K562 (cell line): ENCODE measurements at regions not wholly inside any gene's neighbourhood (a gene's known extent, or its start where the extent isn't known, plus 50 kb on each side); places are given as distances from the start of the nearest gene placed in this dataset.

Source experiments
- ATAC-seq: fragments of 200-7000 bp; cut with Tn5 transposase; 3 replicates; pipeline ENCODE4 v1.9.1; 2020; ENCODE audit warnings: moderate library complexity
- BruUV-seq: library from RNA; stranded (reverse); fragments of 400-500 nt; replicated peaks from 2 replicates; lab custom pipeline; 2021; lab: Mats Ljungman, UMichigan
- CTCF ChIA-PET: fragments of 300-600 bp; formaldehyde crosslinking; extraction: SDS; loops from one replicate; lab custom pipeline; 2021; ENCODE audit warnings: low intra/inter-chr PET ratio; lab: Yijun Ruan, JAX
- POLR2A ChIA-PET: fragments of 300-600, 350-650 bp; sonication (Branson Sonifier 250); formaldehyde crosslinking; extraction: SDS; loops from one replicate; lab custom pipeline; 2021; ENCODE audit warnings: antibody characterized with exemption, inconsistent platforms; lab: Yijun Ruan, JAX
- DNase-seq, 4 experiments: peaks; one replicate each; pipeline versions ENCODE4 v3.0.0 to v3.0.0-alpha.2; 2011 to 2018; ENCODE audit warnings: low spot score in 3 of 4, mixed read lengths in 3 of 4; ENCODE audit errors: extremely low read depth in 1 of 4
- FAIRE-seq: peaks from 2 replicates; lab custom pipeline; 2011; peaks lifted over from hg19 to GRCh38; lab: Jason Lieb, UNC
- H2AFZ ChIP-seq: 2 replicates; pipeline ENCODE4 v1.6.0; 2011; ENCODE audit warnings: low read depth, low read length, control low read depth, inconsistent platforms
- H3K27ac ChIP-seq: fragments of 200-600 bp; 3 replicates; pipeline ENCODE4 v1.8.0; 2011; ENCODE audit warnings: low read depth, mild to moderate bottlenecking, control low read depth, inconsistent platforms, low read length, moderate library complexity, mixed read lengths; ENCODE audit errors: extremely low read depth
- H3K27me3 ChIP-seq, 2 experiments: fragments of 300-600 bp in 1 of 2; 2 replicates in 1 of 2; 3 replicates in 1 of 2; pipeline versions ENCODE4 v1.6.0 to v1.8.0; 2011; ENCODE audit warnings: inconsistent platforms in 2 of 2, low read length in 2 of 2, mild to moderate bottlenecking in 1 of 2, mixed read lengths in 1 of 2, moderate library complexity in 1 of 2; ENCODE audit not compliant: control insufficient read depth in 2 of 2, insufficient read depth in 2 of 2
- H3K36me3 ChIP-seq: fragments of 300-600 bp; 3 replicates; pipeline ENCODE4 v1.8.0; 2011; ENCODE audit warnings: mild to moderate bottlenecking, low read length, inconsistent platforms; ENCODE audit not compliant: control insufficient read depth, insufficient read depth
- H3K4me1 ChIP-seq, 2 experiments: fragments of 200-600 bp in 1 of 2; replicated peaks in 1 of 2; 2 replicates in 1 of 2; 3 replicates in 1 of 2; pipeline versions ENCODE4 v1.5.1 to v1.8.0; 2011; ENCODE audit warnings: inconsistent platforms in 2 of 2, low read length in 2 of 2, mild to moderate bottlenecking in 1 of 2, mixed read lengths in 1 of 2, moderate library complexity in 1 of 2; ENCODE audit not compliant: control insufficient read depth in 2 of 2, insufficient read depth in 2 of 2
- H3K4me2 ChIP-seq: 2 replicates; pipeline ENCODE4 v1.6.1; 2011; ENCODE audit warnings: low read length, control low read depth, inconsistent platforms, mixed read lengths; ENCODE audit not compliant: insufficient read depth
- H3K4me3 ChIP-seq: fragments of 200-600 bp; sonication (generic), shearing (Covaris generic); 2 replicates; pipeline ENCODE4 v1.5.1; 2016; ENCODE audit warnings: control low read depth, inconsistent platforms
- H3K79me2 ChIP-seq: fragments of 200-600 bp; 3 replicates; pipeline ENCODE4 v1.8.0; 2011; ENCODE audit warnings: low read length, inconsistent platforms; ENCODE audit not compliant: control insufficient read depth, insufficient read depth
- H3K9ac ChIP-seq, 2 experiments: 2 replicates each; pipeline versions ENCODE4 v1.6.0 to v1.6.1; 2011; ENCODE audit warnings: low read depth in 2 of 2, low read length in 2 of 2, control low read depth in 1 of 2, inconsistent platforms in 1 of 2, mild to moderate bottlenecking in 1 of 2, mixed read lengths in 1 of 2; ENCODE audit not compliant: insufficient read depth in 1 of 2
- H3K9me1 ChIP-seq: one replicate; pipeline ENCODE4 v1.6.0; 2011; ENCODE audit warnings: inconsistent platforms, mild to moderate bottlenecking, low read length, moderate library complexity; ENCODE audit not compliant: control insufficient read depth, insufficient read depth
- H3K9me3 ChIP-seq: replicated peaks from 2 replicates; pipeline ENCODE4 v1.5.1; 2011; ENCODE audit warnings: low read depth, low read length, inconsistent platforms; ENCODE audit not compliant: control insufficient read depth, insufficient read depth
- H4K20me1 ChIP-seq: replicated peaks from 2 replicates; pipeline ENCODE4 v1.6.1; 2011; ENCODE audit warnings: low read length, inconsistent platforms, mixed read lengths; ENCODE audit not compliant: control insufficient read depth, insufficient read depth
- BCOR ChIP-seq: fragments of 450-650 bp; IDR thresholded peaks from 2 replicates; pipeline ENCODE4 v1.6.1; 2016
- BHLHE40 ChIP-seq: IDR thresholded peaks from 2 replicates; pipeline ENCODE4 v1.6.1; 2011; ENCODE audit warnings: low read length, improper control_type of control experiment
- ESRRB ChIP-seq: fragments of 250-450 bp; sonication (Bioruptor Pico); IDR thresholded peaks from 2 replicates; pipeline ENCODE4 v1.5.0; 2020; ENCODE audit warnings: mild to moderate bottlenecking, moderate library complexity, borderline replicate concordance
- GTF2E2 ChIP-seq: fragments of 200-800 bp; sonication (Bioruptor generic); IDR thresholded peaks from 2 replicates; pipeline ENCODE4 v1.6.1; 2016; ENCODE audit warnings: missing genetic modification characterization, missing compliant biosample characterization
- KDM2B ChIP-seq: fragments of 250-450 bp; sonication (Bioruptor Pico); IDR thresholded peaks from 2 replicates; pipeline ENCODE4 v1.8.0; 2021; ENCODE audit warnings: mild to moderate bottlenecking, moderate library complexity
- KHSRP ChIP-seq: fragments of 450-650 bp; IDR thresholded peaks from 2 replicates; pipeline ENCODE4 v1.6.1; 2017
- KLF13 ChIP-seq: fragments of 450-650 bp; IDR thresholded peaks from 2 replicates; pipeline ENCODE4 v1.6.1; 2016; ENCODE audit warnings: missing genetic modification characterization, low read depth, mild to moderate bottlenecking, missing compliant biosample characterization, moderate library complexity, borderline replicate concordance
- MIER1 ChIP-seq: fragments of 450-650 bp; IDR thresholded peaks from 2 replicates; pipeline ENCODE4 v1.6.1; 2016; ENCODE audit warnings: antibody characterized with exemption, mild to moderate bottlenecking, low read depth
- MTA2 ChIP-seq: fragments of 450-650 bp; IDR thresholded peaks from 2 replicates; pipeline ENCODE4 v1.6.1; 2016; ENCODE audit warnings: low read depth
- NEUROD1 ChIP-seq: fragments of 150-350 bp; IDR thresholded peaks from 2 replicates; pipeline ENCODE4 v1.6.1; 2014; ENCODE audit warnings: borderline replicate concordance, low read length, low read depth; ENCODE audit not compliant: partially characterized antibody
- NR2C2 ChIP-seq, 2 experiments: fragments of 200-800 bp in 1 of 2; sonication (Bioruptor generic) in 1 of 2; sonication (generic) in 1 of 2; formaldehyde crosslinking in 1 of 2; IDR thresholded peaks; 2 replicates each; pipeline versions ENCODE4 v1.6.1 to v1.8.0; 2016 to 2022; ENCODE audit warnings: mild to moderate bottlenecking in 1 of 2, missing compliant biosample characterization in 1 of 2, missing genetic modification characterization in 1 of 2, missing genetic modification reagents in 1 of 2
- PTRF ChIP-seq: fragments of 450-650 bp; IDR thresholded peaks from 2 replicates; pipeline ENCODE4 v1.6.1; 2016; ENCODE audit warnings: mild to moderate bottlenecking, missing genetic modification characterization, missing compliant biosample characterization
- RBM15 ChIP-seq: fragments of 200-400 bp; formaldehyde crosslinking; IDR thresholded peaks from 2 replicates; pipeline ENCODE4 v1.6.1; 2018; ENCODE audit warnings: mild to moderate bottlenecking, low read length, moderate library complexity; ENCODE audit not compliant: insufficient read depth
- TARDBP ChIP-seq: fragments of 450-650 bp; IDR thresholded peaks from 2 replicates; pipeline ENCODE4 v1.6.1; 2016
- TEAD4 ChIP-seq, 2 experiments: sonication (generic) in 1 of 2; formaldehyde crosslinking in 1 of 2; IDR thresholded peaks; 2 replicates each; pipeline versions ENCODE4 v1.6.1 to v1.8.0; 2012 to 2022; ENCODE audit warnings: borderline replicate concordance in 1 of 2, inconsistent platforms in 1 of 2, low read length in 1 of 2, mild to moderate bottlenecking in 1 of 2, missing genetic modification reagents in 1 of 2
- ZNF133 ChIP-seq: fragments of 250-450 bp; sonication (Bioruptor Pico); IDR thresholded peaks from 2 replicates; pipeline ENCODE4 v1.4.0; 2020; ENCODE audit warnings: mild to moderate bottlenecking
- ZNF445 ChIP-seq: fragments of 250-450 bp; sonication (Bioruptor Pico); IDR thresholded peaks from 2 replicates; pipeline ENCODE4 v1.4.0; 2020; ENCODE audit warnings: low read depth, mild to moderate bottlenecking, moderate library complexity
- ZNF830 ChIP-seq: fragments of 250-450 bp; sonication (Bioruptor Pico); IDR thresholded peaks from 2 replicates; pipeline ENCODE4 v1.5.0; 2021; ENCODE audit warnings: mild to moderate bottlenecking
- WGBS: fragments of 100-300 bp; shearing (Covaris generic); methylation state at CpG from one replicate; pipeline ENCODE4 v1.1.6; 2016; ENCODE audit warnings: low coverage, mixed read lengths; ENCODE audit not compliant: insufficient coverage; ENCODE audit errors: missing lambda C conversion rate; 5-methylcytosine and 5-hydroxymethylcytosine counted together
- in situ Hi-C: fragments of 300-500 bp; cut with MboI; formaldehyde crosslinking; loops from 4 replicates; pipeline ENCODE4 v1.15.0; 2018; ENCODE audit warnings: inconsistent platforms, mixed read lengths
- intact Hi-C: fragments of 100-400 bp; cut with micrococcal nuclease; formaldehyde crosslinking; loops from 2 replicates; pipeline ENCODE4 v1.14.2; 2022

- 65% methylated on average over 4 of the region's 4 CpGs for WGBS
- TF ChIP-seq KHSRP (no peak), TARDBP (no peak), ZNF830 (CRISPR knock-in tag) (no peak), KLF13 (tag) (no peak), PTRF (tag) (no peak), BHLHE40 (no peak), ESRRB (CRISPR knock-in tag) (no peak), ZNF133 (CRISPR knock-in tag) (no peak), NEUROD1 (no peak), TEAD4 (IDR thresholded peaks at IDR 0.05; ENCODE audit: low read length) (no peak), TEAD4 (CRISPR knock-in tag; IDR thresholded peaks at IDR 0.05; ENCODE audit: borderline replicate concordance) (no peak), MIER1 (no peak), MTA2 (no peak), RBM15 (no peak), BCOR (no peak), ZNF445 (CRISPR knock-in tag) (no peak), KDM2B (no peak), GTF2E2 (tag) (no peak), NR2C2 (CRISPR knock-in tag; IDR thresholded peaks at IDR 0.05) (no peak), NR2C2 (tag; IDR thresholded peaks at IDR 0.05) (no peak)
Observed at GRCh38 chr1:113008365-113008714, 52.3 kb upstream of the SLC16A1 start.

More at GRCh38 chr1:113008365-113008714, 52.3 kb upstream of the SLC16A1 start:
- no peaks in the 10 kb centered on the region for H3K9me1 ChIP-seq
- H3K27ac ChIP-seq = no peak overlapping the region
- H3K36me3 ChIP-seq = no peaks in the 10 kb centered on the region
- intact Hi-C loops (no loop called here), in situ Hi-C loops (no loop called here)
- no peak for FAIRE-seq
- H4K20me1 ChIP-seq = no peaks in the 10 kb centered on the region
- H3K4me3 ChIP-seq = no peak overlapping the region
- no peak for DNase-seq
- ATAC-seq = no peak
- H3K9ac ChIP-seq = no peak overlapping the region
- H3K27me3 ChIP-seq = no peaks in the 10 kb centered on the region
- no peak overlapping the region for H2AFZ ChIP-seq
- CTCF ChIA-PET = no interaction called here
- H3K79me2 ChIP-seq = no peaks in the 10 kb centered on the region
- BruUV-seq = no TSS peak
- POLR2A ChIA-PET = interaction anchor here (1.0 to 2.1 kb wide), 3 partner anchors 9 to 65 kb away, joined by 3 to 7 read pairs (median 3); no protein-coding TSS in a partner anchor
- no peaks in the 10 kb centered on the region; a peak in 1 of 5 replicates for H3K4me1 ChIP-seq
- no peak overlapping the region for H3K4me2 ChIP-seq
- H3K9me3 ChIP-seq = no peaks in the 10 kb centered on the region
